ENCODE measurements at regions not wholly inside any gene's neighbourhood (a gene's known extent, or its start where the extent isn't known, plus 50 kb on each side); places are given as distances from the start of the nearest gene placed in this dataset.

DNA sequence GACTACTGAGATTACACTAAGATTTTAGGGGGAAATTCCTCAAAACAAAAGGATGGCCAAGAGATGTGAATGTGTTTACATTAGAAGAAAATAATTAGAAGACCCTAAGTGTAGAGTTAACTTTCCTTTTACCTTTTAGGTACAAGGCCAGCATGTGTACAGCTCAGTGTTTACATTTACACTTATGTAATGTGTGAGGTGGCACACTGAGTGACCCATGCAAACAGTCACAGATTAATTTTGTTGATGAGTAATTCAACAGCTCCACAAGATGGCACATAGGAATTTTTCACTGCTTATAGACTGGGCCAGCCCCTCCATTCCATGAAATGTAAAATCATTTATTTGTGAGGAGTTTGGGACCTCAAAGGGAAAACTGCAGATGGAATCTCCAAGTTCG is 90.1 kb upstream of the SLC12A2 start:
- no peak overlapping the region for H2AFZ ChIP-seq (ENCODE audit: low read length)
- no peaks in the 10 kb centered on the region for H3K36me3 ChIP-seq (ENCODE audit: control insufficient read depth, insufficient read depth, low read length)
- TF ChIP-seq, protein P1, sequence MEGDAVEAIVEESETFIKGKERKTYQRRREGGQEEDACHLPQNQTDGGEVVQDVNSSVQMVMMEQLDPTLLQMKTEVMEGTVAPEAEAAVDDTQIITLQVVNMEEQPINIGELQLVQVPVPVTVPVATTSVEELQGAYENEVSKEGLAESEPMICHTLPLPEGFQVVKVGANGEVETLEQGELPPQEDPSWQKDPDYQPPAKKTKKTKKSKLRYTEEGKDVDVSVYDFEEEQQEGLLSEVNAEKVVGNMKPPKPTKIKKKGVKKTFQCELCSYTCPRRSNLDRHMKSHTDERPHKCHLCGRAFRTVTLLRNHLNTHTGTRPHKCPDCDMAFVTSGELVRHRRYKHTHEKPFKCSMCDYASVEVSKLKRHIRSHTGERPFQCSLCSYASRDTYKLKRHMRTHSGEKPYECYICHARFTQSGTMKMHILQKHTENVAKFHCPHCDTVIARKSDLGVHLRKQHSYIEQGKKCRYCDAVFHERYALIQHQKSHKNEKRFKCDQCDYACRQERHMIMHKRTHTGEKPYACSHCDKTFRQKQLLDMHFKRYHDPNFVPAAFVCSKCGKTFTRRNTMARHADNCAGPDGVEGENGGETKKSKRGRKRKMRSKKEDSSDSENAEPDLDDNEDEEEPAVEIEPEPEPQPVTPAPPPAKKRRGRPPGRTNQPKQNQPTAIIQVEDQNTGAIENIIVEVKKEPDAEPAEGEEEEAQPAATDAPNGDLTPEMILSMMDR (conservative IDR thresholded peaks at IDR 0.05 in 1 of 2, IDR thresholded peaks at IDR 0.05 in 1 of 2; ENCODE audit: low read depth in 1 of 2, low read length in 2 of 2), result no peak
- no peak for TF ChIP-seq EZH2 (IDR thresholded peaks at IDR 0.05; ENCODE audit: low read length, missing control alignments)
- no peaks in the 10 kb centered on the region for H3K9me3 ChIP-seq (ENCODE audit: control insufficient read depth, insufficient read depth, low read depth, low read length)
- no peak overlapping the region for H3K4me3 ChIP-seq (replicated peaks in 1 of 4; ENCODE audit: control extremely low read depth in 1 of 4, insufficient read depth in 1 of 4, low read depth in 3 of 4, low read length in 4 of 4)
- no peaks in the 10 kb centered on the region for H4K20me1 ChIP-seq (ENCODE audit: control insufficient read depth, extremely low read depth, insufficient read depth, low read length)
- H3K4me2 ChIP-seq (ENCODE audit: extremely low read depth, insufficient read depth, low read length), result no peak overlapping the region
- no peak overlapping the region for H3K9ac ChIP-seq (ENCODE audit: insufficient read depth, low read length)
- no peaks in the 10 kb centered on the region for H3K27me3 ChIP-seq (ENCODE audit: control insufficient read depth, insufficient read depth, low read length)
- no peaks in the 10 kb centered on the region for H3K4me1 ChIP-seq (ENCODE audit: control insufficient read depth, extremely low read depth, insufficient read depth, low read length)
- no peaks in the 10 kb centered on the region for H3K79me2 ChIP-seq (ENCODE audit: control insufficient read depth, insufficient read depth, low read length)
- H3K27ac ChIP-seq (ENCODE audit: insufficient read depth, low read length), result no peak overlapping the region
- no peak for DNase-seq (ENCODE audit: low read depth in 2 of 2)

DNA sequence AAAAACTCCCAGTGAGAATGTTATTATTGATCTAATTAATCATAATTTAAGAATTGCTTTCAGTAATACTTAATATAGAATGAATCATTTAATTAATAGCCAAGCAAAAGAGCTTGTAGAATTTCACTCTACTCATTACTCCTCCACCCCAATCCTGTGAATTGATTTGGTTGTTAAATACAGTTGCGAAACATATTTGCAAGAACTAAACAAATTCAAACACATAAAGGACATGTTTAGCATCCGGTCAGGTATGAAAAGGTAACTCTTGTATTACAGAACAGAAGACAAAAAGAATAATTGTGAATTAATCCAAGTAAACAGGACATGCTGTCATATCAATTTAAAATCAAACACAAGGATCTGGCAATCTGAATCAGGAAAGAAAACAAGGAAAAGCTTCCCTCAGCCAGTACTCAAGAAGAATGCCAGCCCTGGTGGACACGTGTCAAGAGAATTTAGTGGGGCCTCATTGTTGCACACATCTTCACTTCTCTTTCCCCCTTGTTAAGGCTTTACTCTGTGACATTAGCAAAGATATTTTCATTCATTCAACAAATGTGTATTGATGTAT is 89.4 kb upstream of the SLC12A2 start:
- H3K4me1 ChIP-seq (ENCODE audit: control insufficient read depth, extremely low read depth, insufficient read depth, low read length), result no peaks in the 10 kb centered on the region
- no peak for DNase-seq (ENCODE audit: low read depth in 2 of 2)
- no peak overlapping the region for H2AFZ ChIP-seq (ENCODE audit: low read length)
- H3K27ac ChIP-seq (ENCODE audit: insufficient read depth, low read length), result no peak overlapping the region
- H3K27me3 ChIP-seq (ENCODE audit: control insufficient read depth, insufficient read depth, low read length), result no peaks in the 10 kb centered on the region
- no peak for TF ChIP-seq EZH2 (IDR thresholded peaks at IDR 0.05; ENCODE audit: low read length, missing control alignments)
- TF ChIP-seq, protein P1 (conservative IDR thresholded peaks at IDR 0.05 in 1 of 2, IDR thresholded peaks at IDR 0.05 in 1 of 2; ENCODE audit: low read depth in 1 of 2, low read length in 2 of 2), result no peak
- H3K9me3 ChIP-seq (ENCODE audit: control insufficient read depth, insufficient read depth, low read depth, low read length), result no peaks in the 10 kb centered on the region
- no peaks in the 10 kb centered on the region for H3K79me2 ChIP-seq (ENCODE audit: control insufficient read depth, insufficient read depth, low read length)
- H3K9ac ChIP-seq (ENCODE audit: insufficient read depth, low read length), result no peak overlapping the region
- H3K4me2 ChIP-seq (ENCODE audit: extremely low read depth, insufficient read depth, low read length), result no peak overlapping the region
- no peak overlapping the region for H3K4me3 ChIP-seq (replicated peaks in 1 of 4; ENCODE audit: control extremely low read depth in 1 of 4, insufficient read depth in 1 of 4, low read depth in 3 of 4, low read length in 4 of 4)
- no peaks in the 10 kb centered on the region for H4K20me1 ChIP-seq (ENCODE audit: control insufficient read depth, extremely low read depth, insufficient read depth, low read length)
- no peaks in the 10 kb centered on the region for H3K36me3 ChIP-seq (ENCODE audit: control insufficient read depth, insufficient read depth, low read length)

DNA sequence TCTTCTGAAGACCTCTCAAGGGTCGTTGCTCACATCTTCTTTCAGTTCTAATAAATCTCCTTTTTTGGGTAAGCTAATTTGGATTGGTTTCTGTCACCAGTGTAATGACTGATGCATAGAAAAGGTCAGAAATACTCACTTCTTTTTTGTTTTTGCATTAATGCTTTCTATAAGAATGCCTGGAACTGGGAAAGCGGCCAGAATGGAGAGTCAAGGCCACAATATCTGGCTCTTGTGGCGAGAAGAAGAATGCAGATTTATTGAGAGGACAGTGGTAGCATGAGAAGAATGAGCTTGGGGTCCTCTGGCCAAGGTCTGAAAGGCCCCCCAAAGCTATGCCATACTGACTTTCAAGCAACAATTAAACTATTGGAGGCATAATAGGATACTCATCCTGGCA is 88.0 kb upstream of the SLC12A2 start:
- peak in 1 of 2 donors; percentile 76 for DNase-seq (ENCODE audit: low read depth in 2 of 2)
- Histone ChIP-seq H2AFZ (ENCODE audit: low read length) (no peak overlapping the region), H3K36me3 (ENCODE audit: control insufficient read depth, insufficient read depth, low read length) (no peaks in the 10 kb centered on the region), H3K27me3 (ENCODE audit: control insufficient read depth, insufficient read depth, low read length) (no peaks in the 10 kb centered on the region), H3K9me3 (ENCODE audit: control insufficient read depth, insufficient read depth, low read depth, low read length) (no peaks in the 10 kb centered on the region), H3K27ac (ENCODE audit: insufficient read depth, low read length) (no peak overlapping the region), H3K4me2 (ENCODE audit: extremely low read depth, insufficient read depth, low read length) (no peak overlapping the region), H3K4me3 (replicated peaks in 1 of 4; ENCODE audit: control extremely low read depth in 1 of 4, insufficient read depth in 1 of 4, low read depth in 3 of 4, low read length in 4 of 4) (no peak overlapping the region), H3K79me2 (ENCODE audit: control insufficient read depth, insufficient read depth, low read length) (no peaks in the 10 kb centered on the region), H4K20me1 (ENCODE audit: control insufficient read depth, extremely low read depth, insufficient read depth, low read length) (no peaks in the 10 kb centered on the region), H3K9ac (ENCODE audit: insufficient read depth, low read length) (no peak overlapping the region), H3K4me1 (ENCODE audit: control insufficient read depth, extremely low read depth, insufficient read depth, low read length) (no peaks in the 10 kb centered on the region)
- TF ChIP-seq, protein P1 (conservative IDR thresholded peaks at IDR 0.05 in 1 of 2, IDR thresholded peaks at IDR 0.05 in 1 of 2; ENCODE audit: low read depth in 1 of 2, low read length in 2 of 2), result no peak
- TF ChIP-seq EZH2 (IDR thresholded peaks at IDR 0.05; ENCODE audit: low read length, missing control alignments), result no peak

Data from fibroblast of lung (primary cell).